Pancreas (tissue), 10 donors: ENCODE measurements at regions not wholly inside any gene's neighbourhood (a gene's known extent, or its start where the extent isn't known, plus 50 kb on each side); places are given as distances from the start of the nearest gene placed in this dataset.
"Not testable (repeated sequence)": the region's sequence is repeated elsewhere in the genome, so short reads cannot be mapped to it uniquely, and the experiment has no call there.

Experiments
- ATAC-seq, 4 donors: fragments of 200-7000 bp; cut with Tn5 transposase; one replicate each; pipeline versions ENCODE4 v1.8.0 to v1.9.1; 2020; ENCODE audit warnings: mild to moderate bottlenecking in 4 of 4, moderate library complexity in 4 of 4
- DNase-seq, 6 donors: peaks; one replicate each; pipeline ENCODE4 v3.0.0-alpha.2; 2020
- FAIRE-seq: peaks from 2 replicates; lab custom pipeline; 2012; peaks lifted over from hg19 to GRCh38; lab: Jason Lieb, UNC
- H3K27ac ChIP-seq, 4 donors: fragments of 200-600 bp; sonication (generic); 1 replicate in 3 of 4; 2 replicates in 1 of 4; pipeline versions ENCODE4 v1.5.0 to v1.8.0; 2020
- H3K27me3 ChIP-seq, 4 donors: fragments of 200-600 bp; one replicate each; pipeline ENCODE4 v1.8.0; 2021
- H3K36me3 ChIP-seq, 3 donors: fragments of 200-600 bp; sonication (generic) in 1 of 3; one replicate each; pipeline versions ENCODE4 v1.5.0 to v1.8.0; 2020 to 2021
- H3K4me1 ChIP-seq, 3 donors: fragments of 200-600 bp; one replicate each; pipeline ENCODE4 v1.8.0; 2021
- H3K4me3 ChIP-seq, 4 donors: fragments of 200-600 bp; sonication (generic) in 2 of 4; one replicate each; pipeline versions ENCODE4 v1.5.0 to v1.8.0; 2020 to 2021
- H3K9me3 ChIP-seq, 4 donors: fragments of 200-600 bp; one replicate each; pipeline ENCODE4 v1.8.0; 2021
- CTCF ChIP-seq, 4 donors: fragments of 200-600 bp; sonication (generic) in 3 of 4; IDR thresholded peaks; one replicate each; pipeline versions ENCODE4 v1.5.0 to v1.8.0; 2021; ENCODE audit warnings: antibody characterized with exemption in 4 of 4
- WGBS, 2 donors: extraction: QIAGEN DNeasy Blood & Tissue Kit; methylation state at CpG; one replicate each; pipeline ENCODE4 v1.1.7; 2013; 5-methylcytosine and 5-hydroxymethylcytosine counted together
- intact Hi-C, 3 donors: fragments of 100-400 bp; cut with DNase I; formaldehyde crosslinking; loops; one replicate each; pipeline versions ENCODE4 v1.11.1 to v1.14.2; 2022
- donor health status: healthy with polysubstance abuse.
- donor health status: DM: no; HTN: no; CAD: no; lungs with moderate emphysema.
- donor health status: DM: no; HTN: no; CAD: no.
- donor health status: control.
- donor health status: control.
- donor health status: Bipolar disorder and iron deficiency.
- donor health status: DM: yes; HTN: yes; CAD: no.
- donor health status: DM: no; HTN: no; CAD: no.
- donor health status: DM: no; HTN: no; CAD: no.
- donor health status: DM: yes; HTN: yes; CAD: no.

GRCh38 chr2:167335541-167335992, 447.3 kb downstream of the XIRP2 start:
- no peak for FAIRE-seq
- intact Hi-C loops, result no loop called here
- H3K4me1 ChIP-seq, result no peaks in the 10 kb centered on the region
- no peak for DNase-seq
- no peaks in the 10 kb centered on the region for H3K9me3 ChIP-seq
- no peak overlapping the region for H3K27ac ChIP-seq
- H3K4me3 ChIP-seq, result no peak overlapping the region
- no peaks in the 10 kb centered on the region for H3K27me3 ChIP-seq
- ATAC-seq, result no peak
- H3K36me3 ChIP-seq, result no peaks in the 10 kb centered on the region
- 87 to 88% methylated on average over 2 of the region's 2 CpGs for WGBS, 2 donors
- TF ChIP-seq CTCF (IDR thresholded peaks at IDR 0.05), result no peak

- no peak for DNase-seq
- Histone ChIP-seq H3K4me1 (no peaks in the 10 kb centered on the region), H3K27me3 (no peaks in the 10 kb centered on the region), H3K4me3 (no peak overlapping the region), H3K27ac (no peak overlapping the region), H3K9me3 (no peaks in the 10 kb centered on the region), H3K36me3 (no peaks in the 10 kb centered on the region)
- no peak for TF ChIP-seq CTCF (IDR thresholded peaks at IDR 0.05)
- no peak for ATAC-seq
- peak; percentile 94 for FAIRE-seq
- intact Hi-C loops, result no loop called here
- WGBS, 2 donors, result 36 to 53% methylated on average over 1 of the region's 1 CpG
Observed at GRCh38 chr2:167334146-167334742, 446.0 kb downstream of the XIRP2 start.

- peak in 1 of 4 donors; percentile 37 for ATAC-seq
- peak in 1 of 4 donors; percentile 10 for TF ChIP-seq CTCF (IDR thresholded peaks at IDR 0.05)
- 43 to 56% methylated on average over 3 of the region's 3 CpGs for WGBS, 2 donors
Observed at GRCh38 chr2:167333245-167333644, 445.0 kb downstream of the XIRP2 start.

DNA sequence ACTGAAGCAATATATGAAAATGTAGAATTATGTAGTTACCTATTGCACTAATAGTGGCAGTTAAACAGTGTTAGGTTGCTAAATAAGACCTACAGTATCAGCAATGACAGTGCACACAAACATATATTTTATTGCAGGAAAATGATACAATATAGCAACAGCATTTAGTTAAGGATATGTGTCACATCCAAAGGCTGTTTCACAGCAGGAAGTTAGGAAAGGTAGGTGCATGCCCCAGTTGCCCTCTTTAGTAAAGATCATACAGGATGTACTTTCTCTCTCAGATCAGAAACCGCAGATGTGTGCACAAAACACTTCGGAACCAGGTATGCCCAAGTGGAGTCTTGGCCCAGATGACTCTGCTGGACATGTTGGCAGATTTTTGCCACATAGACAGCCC, 444.1 kb downstream of the XIRP2 start:
- WGBS, 2 donors, result 51 to 52% methylated on average over 2 of the region's 2 CpGs
- ATAC-seq, result peak in 1 of 4 donors; percentile 31
- no peak for DNase-seq
- H3K27me3 ChIP-seq, result no peaks in the 10 kb centered on the region
- no peaks in the 10 kb centered on the region for H3K4me1 ChIP-seq
- FAIRE-seq, result no peak
- no peaks in the 10 kb centered on the region for H3K9me3 ChIP-seq
- intact Hi-C loops, result no loop called here
- no peak overlapping the region for H3K27ac ChIP-seq
- no peak for TF ChIP-seq CTCF (IDR thresholded peaks at IDR 0.05)
- H3K4me3 ChIP-seq, result no peak overlapping the region
- no peaks in the 10 kb centered on the region for H3K36me3 ChIP-seq

More at GRCh38 chr2:167333245-167333644, 445.0 kb downstream of the XIRP2 start:
- no peaks in the 10 kb centered on the region for H3K9me3 ChIP-seq
- FAIRE-seq (no peak), DNase-seq (no peak)
- no peak overlapping the region for H3K4me3 ChIP-seq
- H3K4me1 ChIP-seq, result no peaks in the 10 kb centered on the region
- H3K36me3 ChIP-seq, result no peaks in the 10 kb centered on the region
- intact Hi-C loops, result no loop called here
- no peak overlapping the region for H3K27ac ChIP-seq
- H3K27me3 ChIP-seq, result no peaks in the 10 kb centered on the region

GRCh38 chr2:167331636-167332232, 443.5 kb downstream of the XIRP2 start:
- Histone ChIP-seq H3K9me3 (no peaks in the 10 kb centered on the region), H3K27me3 (no peaks in the 10 kb centered on the region), H3K4me3 (no peak overlapping the region), H3K27ac (no peak overlapping the region), H3K4me1 (no peaks in the 10 kb centered on the region), H3K36me3 (no peaks in the 10 kb centered on the region)
- intact Hi-C loops, result no loop called here
- WGBS, 2 donors, result 65 to 83% methylated on average over 5 of the region's 5 CpGs
- no peak for TF ChIP-seq CTCF (IDR thresholded peaks at IDR 0.05)
- no peak for FAIRE-seq
- ATAC-seq, result no peak
- peak in 1 of 6 donors; percentile 38 for DNase-seq

GRCh38 chr2:167328808-167329207, 440.5 kb downstream of the XIRP2 start:
- H3K36me3 ChIP-seq, FAIRE-seq, DNase-seq, H3K4me3 ChIP-seq, ATAC-seq, intact Hi-C loops, H3K4me1 ChIP-seq, H3K27me3 ChIP-seq, H3K27ac ChIP-seq, H3K9me3 ChIP-seq: not testable (repeated sequence)
- 91 to 94% methylated on average over 8 of the region's 8 CpGs for WGBS, 2 donors
